GM12891 (cell line): ENCODE measurements at regions not wholly inside any gene's neighbourhood (a gene's known extent, or its start where the extent isn't known, plus 50 kb on each side); places are given as distances from the start of the nearest gene placed in this dataset.

Source experiments
- PAX5 ChIP-seq: IDR thresholded peaks from 2 replicates; pipeline ENCODE4 v1.6.1; 2011; ENCODE audit warnings: low read length, moderate library complexity, mild to moderate bottlenecking; ENCODE audit not compliant: insufficient read depth, severe bottlenecking
- POLR2A ChIP-seq: IDR thresholded peaks from 2 replicates; pipeline ENCODE4 v1.6.1; 2011; ENCODE audit warnings: low read depth, low read length, control low read depth
- POLR2AphosphoS5 ChIP-seq: IDR thresholded peaks from 2 replicates; pipeline ENCODE4 v1.6.1; 2011; ENCODE audit warnings: low read depth, low read length, control low read depth
- POU2F2 ChIP-seq: IDR thresholded peaks from 2 replicates; pipeline ENCODE4 v1.6.1; 2011; ENCODE audit warnings: low read depth, mild to moderate bottlenecking, control low read depth, low read length, moderate library complexity
- TAF1 ChIP-seq: IDR thresholded peaks from 2 replicates; pipeline ENCODE4 v1.6.1; 2011; ENCODE audit warnings: low read depth, low read length, control low read depth

DNA sequence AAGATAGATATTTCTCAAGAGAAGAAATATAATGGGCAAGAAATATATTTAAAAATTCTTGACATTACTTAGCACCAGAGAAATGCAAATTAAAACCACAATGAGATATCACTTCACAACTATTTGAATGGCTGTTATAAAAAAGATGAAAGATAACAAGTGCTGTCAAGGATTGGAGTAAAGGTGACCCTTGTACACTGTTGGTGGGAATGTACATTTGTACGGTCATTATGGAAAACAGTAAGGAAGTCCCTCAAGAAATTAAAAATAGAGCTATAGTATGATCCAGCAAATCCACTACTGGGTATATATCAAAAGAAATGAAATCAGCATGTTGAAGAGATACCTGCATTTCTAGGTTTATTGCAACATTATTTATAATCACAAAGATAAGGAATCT, 326.4 kb downstream of the GBE1 start:
- TF ChIP-seq TAF1 (no peak), POU2F2 (no peak), POLR2A (no peak), POLR2AphosphoS5 (no peak), PAX5 (no peak)
